GM18873 (cell line): ENCODE measurements at regions not wholly inside any gene's neighbourhood (a gene's known extent, or its start where the extent isn't known, plus 50 kb on each side); places are given as distances from the start of the nearest gene placed in this dataset.
A peak's percentile ranks its signal among the peaks of the same experiment; 100 is the strongest.

Experiments used
- ATAC-seq: cut with Tn5 transposase; IDR thresholded peaks from one replicate; pipeline ENCODE4 v1.9.1; 2021; ENCODE audit warnings: mild to moderate bottlenecking, moderate library complexity, moderate number of reproducible peaks; ENCODE audit not compliant: unreplicated experiment, low FRiP score

- no peak for ATAC-seq
Observed at GRCh38 chr6:82072751-82073150, 174.8 kb downstream of the IBTK start.

GRCh38 chr6:82072121-82072521 lies 175.4 kb downstream of the IBTK start:
- ATAC-seq = no peak

- ATAC-seq = no peak
Observed at GRCh38 chr6:82068721-82069120, 178.8 kb downstream of the IBTK start.

- peak; percentile 100 for ATAC-seq
Observed at GRCh38 chr6:82066991-82067411, 180.5 kb downstream of the IBTK start.

- no peak for ATAC-seq
Observed at GRCh38 chr6:82066196-82066595, 181.3 kb downstream of the IBTK start.

- no peak for ATAC-seq
Observed at GRCh38 chr6:82063574-82063973, 184.0 kb downstream of the IBTK start.

DNA sequence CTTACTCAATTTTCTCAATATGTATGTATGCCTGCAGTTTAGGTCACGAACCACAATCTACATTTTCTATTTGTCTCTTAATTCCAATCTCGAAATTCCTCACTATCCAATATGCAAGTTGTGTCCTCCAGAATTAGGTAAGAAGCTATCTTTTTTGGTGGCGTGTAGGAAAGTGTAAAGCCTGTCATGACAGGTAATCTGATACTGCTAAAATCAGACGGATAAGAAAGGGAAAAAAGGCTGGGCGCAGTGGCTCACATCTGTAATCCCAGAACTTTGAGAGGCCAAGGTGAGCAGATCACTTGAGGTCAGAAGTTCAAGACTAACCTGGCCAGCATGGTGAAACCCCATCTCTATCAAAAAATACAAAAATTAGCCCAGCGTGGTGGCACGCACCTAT lies 185.3 kb downstream of the IBTK start:
- ATAC-seq = no peak

GRCh38 chr6:82057846-82058554 lies 189.5 kb downstream of the IBTK start:
- ATAC-seq = no peak

DNA sequence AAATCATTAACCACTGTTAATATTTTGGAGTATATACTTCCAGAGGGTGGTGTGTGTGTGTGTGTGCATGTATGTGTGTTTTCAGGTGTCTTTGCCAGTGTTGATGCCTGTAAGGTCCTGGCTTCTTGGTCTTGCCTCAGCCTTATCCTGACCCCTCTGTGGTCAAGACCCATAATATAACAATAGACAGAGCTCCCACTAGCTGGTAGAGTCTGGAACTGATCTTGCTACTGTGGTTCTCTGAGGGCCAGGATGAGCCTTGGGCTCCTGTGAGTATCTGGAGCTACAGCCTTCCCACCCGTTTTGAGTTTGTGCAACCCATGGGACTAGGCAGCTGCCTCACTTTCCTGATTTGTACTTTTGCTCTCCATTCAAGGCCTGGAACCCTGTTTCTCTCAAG lies 191.0 kb downstream of the IBTK start:
- ATAC-seq = no peak

GRCh38 chr6:82045965-82046756 lies 201.4 kb downstream of the IBTK start:
- ATAC-seq = no peak

DNA sequence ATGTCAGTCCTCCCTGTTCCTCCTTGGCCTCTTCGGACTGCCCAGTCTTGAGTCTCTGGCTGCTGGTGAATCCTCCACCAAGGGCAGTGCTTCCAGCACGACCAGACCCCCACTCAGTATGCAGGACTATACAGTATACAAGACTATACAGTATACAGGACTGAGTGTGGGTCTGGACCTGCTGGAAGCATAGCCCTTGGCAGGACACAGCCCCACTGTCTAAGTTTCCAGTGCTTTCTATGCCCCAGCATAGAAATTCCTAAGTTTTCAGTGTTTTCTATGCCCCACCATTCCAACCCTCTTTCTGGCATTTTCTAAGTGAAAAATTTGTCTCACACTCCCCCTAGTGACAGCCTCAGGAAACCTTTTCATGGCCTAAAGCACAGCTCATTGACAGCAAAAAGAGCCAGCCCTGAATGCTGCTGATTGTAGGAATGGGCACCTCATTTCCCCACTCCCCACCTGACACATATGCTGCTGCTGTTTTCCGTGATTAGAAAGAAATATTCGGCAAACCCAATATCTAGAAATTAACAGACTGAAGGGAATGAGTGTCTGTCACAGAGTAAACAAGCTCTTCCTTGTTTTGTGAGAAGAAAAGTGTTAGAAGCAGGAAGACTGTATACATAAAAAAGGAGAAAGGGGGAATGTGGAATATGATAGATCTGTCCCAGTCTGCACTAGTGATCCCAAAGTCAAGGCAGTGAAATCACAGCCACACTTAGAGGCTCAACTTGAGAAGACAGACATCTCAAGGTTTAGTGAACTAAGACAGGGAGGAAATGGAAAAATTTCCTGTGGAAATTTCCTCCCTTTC lies 206.9 kb downstream of the IBTK start:
- peak; percentile 77 for ATAC-seq

DNA sequence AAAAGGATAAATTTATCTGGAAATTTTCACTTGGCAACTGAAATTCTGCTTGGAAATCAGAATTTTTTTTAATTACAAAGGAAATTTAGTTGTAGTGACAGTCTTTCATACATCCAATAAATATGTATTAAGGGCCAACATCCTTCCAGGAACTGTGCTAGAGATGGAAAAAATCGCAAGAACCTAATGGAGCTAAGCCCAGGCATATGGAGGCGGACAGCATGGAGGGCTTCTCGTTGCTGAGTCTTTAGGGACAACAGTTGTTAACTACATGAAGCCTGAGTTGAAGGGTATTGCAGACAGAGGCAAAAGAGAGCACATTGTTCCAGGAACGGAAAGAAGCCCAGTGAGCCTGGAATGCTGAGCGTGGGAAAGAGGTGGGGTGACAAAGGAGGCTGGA lies 208.9 kb downstream of the IBTK start:
- no peak for ATAC-seq

DNA sequence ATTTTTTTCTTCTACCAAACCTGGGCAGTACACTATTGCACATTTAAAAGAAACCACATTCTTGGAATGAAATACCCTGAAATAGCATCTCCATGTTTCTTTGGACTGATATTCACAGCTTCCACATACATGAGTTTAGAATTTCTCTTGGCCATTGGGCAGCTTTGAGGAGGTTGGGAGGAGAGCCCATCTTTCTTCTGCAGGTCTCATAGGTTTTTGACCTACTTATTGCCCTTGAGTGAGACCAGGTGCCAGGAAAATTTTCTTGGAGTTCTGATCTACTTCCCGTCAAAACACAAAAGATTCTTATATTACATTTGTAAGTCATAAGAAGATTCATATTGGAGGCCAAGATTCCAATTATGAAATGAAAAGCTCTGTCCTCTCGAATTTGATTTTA lies 212.0 kb downstream of the IBTK start:
- ATAC-seq = no peak

DNA sequence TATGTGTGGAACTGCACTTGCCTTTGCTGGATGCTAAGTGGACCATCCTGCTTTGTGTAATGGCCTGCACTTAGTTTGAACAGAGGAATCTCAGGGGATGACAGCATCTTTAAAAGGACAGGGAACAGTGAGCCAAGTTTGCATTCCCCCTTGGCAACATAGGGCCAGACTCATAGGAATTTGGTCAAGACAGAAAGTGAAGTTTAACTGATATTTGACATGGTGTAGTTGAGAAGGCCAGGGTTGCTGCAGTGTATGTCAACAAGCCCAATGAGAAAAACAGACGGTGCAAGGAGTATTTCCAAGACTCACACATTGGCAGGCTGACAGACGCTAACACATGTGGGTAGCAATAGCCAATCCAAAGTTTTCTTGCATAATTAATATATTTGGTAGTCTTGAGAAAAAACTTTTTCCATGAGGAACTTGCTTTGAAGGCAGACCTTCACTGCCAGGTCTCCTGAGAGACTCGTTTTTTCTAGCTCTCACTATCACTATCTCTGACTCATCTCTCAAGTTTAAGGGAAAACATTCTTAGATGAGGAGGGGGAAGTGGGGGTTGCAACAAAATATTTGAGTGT lies 213.8 kb downstream of the IBTK start:
- ATAC-seq = no peak

- ATAC-seq = no peak
Observed at GRCh38 chr6:82032444-82032843, 215.1 kb downstream of the IBTK start.

DNA sequence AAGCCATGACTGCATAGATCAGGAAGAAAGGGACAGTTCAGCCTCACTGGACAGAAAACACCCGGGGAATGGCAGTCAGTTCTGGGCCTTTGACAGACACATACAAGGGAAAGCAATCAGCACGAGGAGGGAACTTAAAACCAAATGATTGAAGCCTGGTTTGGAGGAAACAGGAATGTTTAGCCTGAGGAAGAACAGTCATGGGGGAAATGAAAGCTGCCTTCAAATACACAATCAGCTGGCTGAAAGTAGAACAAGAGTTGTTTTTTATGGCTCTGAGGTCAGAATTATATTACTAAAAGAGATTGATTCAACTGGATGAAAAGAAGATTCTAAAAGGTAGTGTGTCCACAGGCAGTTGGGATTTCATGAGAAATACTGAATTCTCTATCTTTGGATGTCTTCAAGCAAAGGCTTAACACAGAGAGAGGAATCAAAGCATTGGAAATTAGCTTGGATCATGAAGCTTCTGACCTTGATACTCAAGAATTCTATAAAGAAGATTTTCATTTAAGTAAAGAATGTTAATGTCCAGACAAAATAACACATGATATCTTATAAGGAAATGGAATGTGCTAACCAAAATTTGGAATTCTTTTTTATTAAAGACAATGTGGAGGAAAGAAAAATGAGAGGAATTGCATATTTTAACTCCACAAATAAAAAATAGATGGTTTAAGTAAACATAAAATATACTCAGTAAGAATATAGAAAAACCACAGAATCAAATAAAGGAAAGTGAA lies 216.6 kb downstream of the IBTK start:
- no peak for ATAC-seq

- no peak for ATAC-seq
Observed at GRCh38 chr6:82030301-82030700, 217.2 kb downstream of the IBTK start.

GRCh38 chr6:82025271-82025670 lies 222.3 kb downstream of the IBTK start:
- no peak for ATAC-seq

GRCh38 chr6:82022614-82023129 lies 224.9 kb downstream of the IBTK start:
- ATAC-seq = no peak

DNA sequence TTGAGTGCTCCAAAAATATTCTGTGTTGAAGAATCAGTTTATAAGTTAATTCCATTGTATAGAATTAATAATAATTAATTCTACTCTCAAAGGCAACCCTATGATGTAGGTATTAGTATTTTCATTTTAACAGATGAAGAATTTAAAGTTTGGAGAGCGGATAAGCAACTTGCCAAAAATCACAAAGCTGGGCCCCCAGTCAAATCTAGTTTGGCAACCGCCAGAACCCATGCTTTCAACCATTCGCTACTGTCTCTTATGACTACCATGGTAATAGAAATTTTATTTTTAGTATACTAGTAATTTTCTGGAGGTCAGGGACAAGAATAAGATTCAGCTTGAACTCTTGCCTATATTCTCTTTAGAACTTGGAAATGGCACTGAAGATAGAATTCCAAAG lies 229.8 kb downstream of the IBTK start:
- no peak for ATAC-seq
